ENCODE measurements at regions not wholly inside any gene's neighbourhood (a gene's known extent, or its start where the extent isn't known, plus 50 kb on each side); places are given as distances from the start of the nearest gene placed in this dataset.

DNA sequence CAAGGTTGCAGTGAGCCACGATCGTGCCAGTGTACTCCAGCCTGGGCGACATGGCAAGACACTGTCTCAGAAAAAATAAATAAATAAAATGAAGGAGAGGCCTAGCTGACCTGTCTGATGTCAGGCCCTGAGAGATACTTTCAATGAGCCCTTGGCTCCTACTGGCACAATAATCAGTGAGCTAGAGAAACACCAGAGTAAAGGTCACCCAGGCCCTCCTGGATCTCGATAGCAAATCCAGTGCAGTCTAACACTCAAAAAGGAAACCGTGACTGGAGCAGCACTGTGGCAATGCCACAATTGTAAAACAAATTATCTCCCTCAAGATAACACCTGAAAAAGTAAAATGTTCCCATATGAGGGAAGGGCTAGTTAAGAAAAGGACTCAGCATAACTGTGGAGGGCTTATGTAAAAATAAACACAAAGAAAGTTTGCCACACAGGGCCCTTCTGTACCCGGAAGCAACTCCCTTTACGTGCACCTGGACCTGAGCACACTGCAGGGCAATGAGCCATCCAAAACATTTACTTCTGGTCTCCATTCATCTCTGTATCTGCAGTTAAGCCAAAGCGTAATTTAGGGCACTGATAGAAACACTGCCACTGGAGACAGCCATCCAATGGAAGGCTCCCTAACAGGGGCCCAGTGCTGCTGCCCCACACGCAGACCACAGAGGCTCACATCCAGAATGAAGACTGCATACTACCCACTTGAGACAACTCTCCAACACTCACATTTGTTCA lies 293.1 kb upstream of the HSFY2 start:
- ATAC-seq (no peak), DNase-seq (no peak)
- Histone ChIP-seq H3K9me3 (ENCODE audit: control insufficient read depth, insufficient read depth, low read length) (no peaks in the 10 kb centered on the region), H3K4me1 (ENCODE audit: control insufficient read depth, insufficient read depth, low read length) (no peaks in the 10 kb centered on the region), H3K27ac (ENCODE audit: low read length) (no peak overlapping the region), H3K36me3 (ENCODE audit: control insufficient read depth, insufficient read depth, low read length) (no peaks in the 10 kb centered on the region), H3K27me3 (ENCODE audit: control insufficient read depth, insufficient read depth, low read length) (no peaks in the 10 kb centered on the region), H3K4me3 (ENCODE audit: low read length) (no peak overlapping the region)
- TF ChIP-seq, protein P1, sequence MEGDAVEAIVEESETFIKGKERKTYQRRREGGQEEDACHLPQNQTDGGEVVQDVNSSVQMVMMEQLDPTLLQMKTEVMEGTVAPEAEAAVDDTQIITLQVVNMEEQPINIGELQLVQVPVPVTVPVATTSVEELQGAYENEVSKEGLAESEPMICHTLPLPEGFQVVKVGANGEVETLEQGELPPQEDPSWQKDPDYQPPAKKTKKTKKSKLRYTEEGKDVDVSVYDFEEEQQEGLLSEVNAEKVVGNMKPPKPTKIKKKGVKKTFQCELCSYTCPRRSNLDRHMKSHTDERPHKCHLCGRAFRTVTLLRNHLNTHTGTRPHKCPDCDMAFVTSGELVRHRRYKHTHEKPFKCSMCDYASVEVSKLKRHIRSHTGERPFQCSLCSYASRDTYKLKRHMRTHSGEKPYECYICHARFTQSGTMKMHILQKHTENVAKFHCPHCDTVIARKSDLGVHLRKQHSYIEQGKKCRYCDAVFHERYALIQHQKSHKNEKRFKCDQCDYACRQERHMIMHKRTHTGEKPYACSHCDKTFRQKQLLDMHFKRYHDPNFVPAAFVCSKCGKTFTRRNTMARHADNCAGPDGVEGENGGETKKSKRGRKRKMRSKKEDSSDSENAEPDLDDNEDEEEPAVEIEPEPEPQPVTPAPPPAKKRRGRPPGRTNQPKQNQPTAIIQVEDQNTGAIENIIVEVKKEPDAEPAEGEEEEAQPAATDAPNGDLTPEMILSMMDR (IDR thresholded peaks at IDR 0.05): no peak
- peaks cover 0 to 9% of the 10 kb centered on the region in 2 donors for H3K4me1 Mint-ChIP-seq
- no peaks in the 10 kb centered on the region for H3K9me3 Mint-ChIP-seq
- intact Hi-C loops (cut with micrococcal nuclease): no loop called here
- H3K27ac Mint-ChIP-seq: no peak overlapping the region
- WGBS (ENCODE audit: insufficient coverage): 95% methylated on average over 8 of the region's 9 CpGs
- no peaks in the 10 kb centered on the region for H3K36me3 Mint-ChIP-seq
- no peak overlapping the region for H3K4me3 Mint-ChIP-seq
- no peaks in the 10 kb centered on the region for H3K27me3 Mint-ChIP-seq (ENCODE audit: low read depth in 2 of 2)

DNA sequence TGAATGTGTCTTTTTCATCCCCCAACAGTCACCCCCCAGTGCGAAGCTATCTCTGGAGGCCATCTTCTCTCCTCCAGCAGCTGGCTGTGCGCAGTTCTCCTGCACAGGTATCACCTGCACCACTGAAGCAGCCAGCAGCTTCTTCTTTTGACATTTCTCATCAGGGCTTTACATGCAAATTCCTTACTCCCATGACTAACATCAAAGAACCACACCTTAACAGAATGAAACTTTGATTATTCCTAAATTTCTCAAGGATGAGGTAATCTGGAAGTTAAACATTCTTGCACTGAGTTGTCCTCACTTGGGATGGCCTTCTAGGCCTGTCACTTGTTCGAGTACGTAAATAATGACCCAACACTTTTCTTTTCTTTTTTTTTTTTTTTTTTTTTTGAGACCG lies 291.6 kb upstream of the HSFY2 start:
- Histone ChIP-seq H3K36me3 (ENCODE audit: control insufficient read depth, insufficient read depth, low read length) (no peaks in the 10 kb centered on the region), H3K9me3 (ENCODE audit: control insufficient read depth, insufficient read depth, low read length) (no peaks in the 10 kb centered on the region), H3K27ac (ENCODE audit: low read length) (no peak overlapping the region), H3K4me3 (ENCODE audit: low read length) (no peak overlapping the region), H3K4me1 (ENCODE audit: control insufficient read depth, insufficient read depth, low read length) (no peaks in the 10 kb centered on the region), H3K27me3 (ENCODE audit: control insufficient read depth, insufficient read depth, low read length) (no peaks in the 10 kb centered on the region)
- TF ChIP-seq, protein P1 (IDR thresholded peaks at IDR 0.05): no peak
- intact Hi-C loops (cut with micrococcal nuclease): no loop called here
- WGBS (ENCODE audit: insufficient coverage): 64% methylated on average over 4 of the region's 5 CpGs
- ATAC-seq: no peak
- Mint-ChIP-seq H3K36me3 (no peaks in the 10 kb centered on the region), H3K9me3 (no peaks in the 10 kb centered on the region), H3K27ac (no peak overlapping the region), H3K27me3 (ENCODE audit: low read depth in 2 of 2) (no peaks in the 10 kb centered on the region), H3K4me1 (peaks cover 0 to 9% of the 10 kb centered on the region in 2 donors), H3K4me3 (no peak overlapping the region)
- no peak for DNase-seq

DNA sequence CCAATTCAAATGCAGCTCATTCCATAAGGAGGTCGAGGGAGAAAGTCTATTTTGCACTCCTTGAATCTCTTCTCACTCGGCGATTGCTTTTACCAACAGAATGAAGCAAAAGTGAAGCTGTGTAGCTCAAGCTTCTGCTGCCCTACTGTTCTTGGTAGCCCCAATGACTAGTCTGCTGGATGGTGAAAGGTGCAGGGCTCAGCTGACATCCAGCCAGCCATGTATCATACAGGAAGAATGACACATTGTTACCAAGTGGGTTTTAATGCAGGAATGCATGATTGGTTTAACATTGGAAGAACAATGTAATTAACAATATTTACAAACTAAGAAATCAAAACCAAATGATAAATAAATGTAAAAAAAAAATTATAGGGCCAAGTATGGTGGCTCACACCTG lies 286.2 kb upstream of the HSFY2 start:
- no peaks in the 10 kb centered on the region for H3K9me3 Mint-ChIP-seq
- no peak overlapping the region for H3K27ac Mint-ChIP-seq
- H3K4me1 Mint-ChIP-seq: no peaks in the 10 kb centered on the region
- WGBS (ENCODE audit: insufficient coverage): 82% methylated on average over 3 of the region's 3 CpGs
- Histone ChIP-seq H3K36me3 (ENCODE audit: control insufficient read depth, insufficient read depth, low read length) (no peaks in the 10 kb centered on the region), H3K9me3 (ENCODE audit: control insufficient read depth, insufficient read depth, low read length) (no peaks in the 10 kb centered on the region), H3K4me1 (ENCODE audit: control insufficient read depth, insufficient read depth, low read length) (no peaks in the 10 kb centered on the region), H3K27ac (ENCODE audit: low read length) (no peak overlapping the region), H3K4me3 (ENCODE audit: low read length) (no peak overlapping the region), H3K27me3 (ENCODE audit: control insufficient read depth, insufficient read depth, low read length) (no peaks in the 10 kb centered on the region)
- intact Hi-C loops (cut with micrococcal nuclease): no loop called here
- no peaks in the 10 kb centered on the region for H3K36me3 Mint-ChIP-seq
- H3K4me3 Mint-ChIP-seq: no peak overlapping the region
- DNase-seq (no peak), ATAC-seq (no peak)
- TF ChIP-seq, protein P1 (IDR thresholded peaks at IDR 0.05): no peak
- no peaks in the 10 kb centered on the region for H3K27me3 Mint-ChIP-seq (ENCODE audit: low read depth in 2 of 2)

DNA sequence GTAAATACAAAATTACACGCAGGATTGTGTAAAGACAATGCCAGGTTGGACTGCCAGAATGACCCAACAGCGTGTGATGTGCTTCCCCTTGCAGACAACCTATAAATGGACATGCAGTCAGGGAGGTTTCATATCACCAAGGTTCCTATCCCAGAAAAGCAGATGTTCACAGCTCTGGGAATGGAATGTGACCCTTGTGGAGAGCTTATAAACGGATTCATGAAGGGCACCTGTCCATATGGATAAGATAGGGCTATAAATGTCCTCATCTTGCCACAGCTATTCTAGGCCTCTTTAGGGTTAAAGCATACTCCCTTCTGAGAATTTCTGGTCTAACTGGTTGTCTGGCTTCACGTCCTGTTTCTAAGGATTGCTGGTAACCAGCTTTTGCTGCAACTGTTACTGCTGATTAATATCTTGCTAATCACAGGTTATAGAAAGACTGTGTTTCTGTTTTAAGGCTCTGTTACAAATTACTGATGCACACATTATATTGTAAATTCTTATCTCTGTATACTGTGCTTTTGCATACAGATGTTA lies 285.4 kb upstream of the HSFY2 start:
- Mint-ChIP-seq H3K4me1 (no peaks in the 10 kb centered on the region), H3K36me3 (no peaks in the 10 kb centered on the region), H3K4me3 (no peak overlapping the region), H3K27ac (no peak overlapping the region), H3K9me3 (no peaks in the 10 kb centered on the region), H3K27me3 (ENCODE audit: low read depth in 2 of 2) (no peaks in the 10 kb centered on the region)
- DNase-seq: no peak
- Histone ChIP-seq H3K4me3 (ENCODE audit: low read length) (no peak overlapping the region), H3K27ac (ENCODE audit: low read length) (no peak overlapping the region), H3K36me3 (ENCODE audit: control insufficient read depth, insufficient read depth, low read length) (no peaks in the 10 kb centered on the region), H3K27me3 (ENCODE audit: control insufficient read depth, insufficient read depth, low read length) (no peaks in the 10 kb centered on the region), H3K9me3 (ENCODE audit: control insufficient read depth, insufficient read depth, low read length) (no peaks in the 10 kb centered on the region), H3K4me1 (ENCODE audit: control insufficient read depth, insufficient read depth, low read length) (no peaks in the 10 kb centered on the region)
- ATAC-seq: no peak
- 79% methylated on average over 3 of the region's 4 CpGs for WGBS (ENCODE audit: insufficient coverage)
- intact Hi-C loops (cut with micrococcal nuclease): no loop called here
- TF ChIP-seq, protein P1 (IDR thresholded peaks at IDR 0.05): no peak
